ENCODE measurements at regions not wholly inside any gene's neighbourhood (a gene's known extent, or its start where the extent isn't known, plus 50 kb on each side); places are given as distances from the start of the nearest gene placed in this dataset.

- ChIA-PET POLR2A (ENCODE audit: partially characterized antibody) (no interaction called here), CTCF (ENCODE audit: partially characterized antibody) (interaction anchor here (0.8 to 2.3 kb wide), 14 partner anchors 12 to 283 kb away, joined by 3 to 50 read pairs (median 5); partner anchors contain the start of gene MAPK4)
- no peak overlapping the region for H2AFZ ChIP-seq (ENCODE audit: low read length)
- no peak overlapping the region for H2BK15ac ChIP-seq (ENCODE audit: low read length)
- H3K23me2 ChIP-seq (ENCODE audit: low read depth, low read length) = no peaks in the 10 kb centered on the region
- peaks cover 0 to 8% (median 0%) of the 10 kb centered on the region in 4 experiments; a peak in 2 of 7 replicates for H3K4me1 ChIP-seq (replicated peaks in 1 of 4; ENCODE audit: control insufficient read depth in 3 of 4, insufficient read depth in 4 of 4, low read length in 3 of 4)
- H2BK20ac ChIP-seq (ENCODE audit: low read length) = no peak overlapping the region
- H3K9ac ChIP-seq (replicated peaks in 1 of 4; ENCODE audit: extremely low read depth in 1 of 4, low read depth in 3 of 4, low read length in 3 of 4) = no peak overlapping the region
- H3K56ac ChIP-seq (replicated peaks; ENCODE audit: insufficient read length, low read depth, low read length) = no peak overlapping the region
- WGBS, 2 experiments (ENCODE audit: extremely low coverage in 1 of 2, insufficient coverage in 1 of 2, insufficient read length in 1 of 2, insufficient replicate concordance in 2 of 2, low coverage in 1 of 2, low lambda C conversion rate in 2 of 2, missing lambda C conversion rate in 1 of 2) = 75% methylated on average over 1 of the region's 1 CpG; no CpG with 5 or more reads in 1 of the 2 experiments
- no peak overlapping the region for H4K8ac ChIP-seq (ENCODE audit: extremely low read depth, insufficient read depth, low read length)
- H2BK12ac ChIP-seq (ENCODE audit: low read depth, low read length) = no peak overlapping the region
- DNase-seq (ENCODE audit: low read depth in 1 of 2, low spot score in 2 of 2) = no peak
- H3K9me3 ChIP-seq (ENCODE audit: insufficient read depth in 2 of 2, low read depth in 1 of 2, low read length in 1 of 2) = no peaks in the 10 kb centered on the region
- no peak overlapping the region for H2BK120ac ChIP-seq (replicated peaks; ENCODE audit: low read depth, low read length)
- no peak overlapping the region for H3K23ac ChIP-seq (ENCODE audit: insufficient read length)
- no peak overlapping the region for H4K5ac ChIP-seq (ENCODE audit: insufficient read length, low read depth, low read length)
- no peak overlapping the region for H2BK5ac ChIP-seq (ENCODE audit: low read depth, low read length)
- H2AK5ac ChIP-seq (ENCODE audit: low read depth, low read length) = no peak overlapping the region
- TF ChIP-seq KDM1A (IDR thresholded peaks at IDR 0.05; ENCODE audit: borderline replicate concordance, low read length) (no peak), YY1 (IDR thresholded peaks at IDR 0.05; ENCODE audit: low read depth, low read length) (no peak), JUND (IDR thresholded peaks at IDR 0.05; ENCODE audit: low read length) (no peak), TAF7 (optimal IDR thresholded peaks at IDR 0.05; ENCODE audit: borderline replicate concordance, low read depth, low read length) (no peak)
- H3K4ac ChIP-seq (replicated peaks; ENCODE audit: insufficient read length, low read depth, low read length) = no peak overlapping the region
- no peak overlapping the region for H3K14ac ChIP-seq (ENCODE audit: insufficient read length)
- H3K4me2 ChIP-seq (ENCODE audit: insufficient read depth in 1 of 2, low read depth in 2 of 2, low read length in 2 of 2) = no peak overlapping the region
- no peaks in the 10 kb centered on the region for H3K79me1 ChIP-seq (ENCODE audit: low read depth, low read length)
- no peak overlapping the region for H3K27ac ChIP-seq (ENCODE audit: low read depth, low read length)
- H4K91ac ChIP-seq (replicated peaks; ENCODE audit: insufficient read length, low read length) = no peak overlapping the region
- H4K20me1 ChIP-seq (replicated peaks in 1 of 2; ENCODE audit: control insufficient read depth in 1 of 2, insufficient read depth in 2 of 2, low read length in 2 of 2) = no peaks in the 10 kb centered on the region
- no peak overlapping the region for H3K4me3 ChIP-seq (ENCODE audit: extremely low read depth in 1 of 4, insufficient read depth in 2 of 4, low read depth in 3 of 4, low read length in 4 of 4)
- no peak overlapping the region for H3K18ac ChIP-seq (ENCODE audit: extremely low read depth, low read length)
- H3K79me2 ChIP-seq (ENCODE audit: control insufficient read depth in 1 of 2, insufficient read depth in 2 of 2, low read length in 2 of 2) = no peaks in the 10 kb centered on the region
- no peak for FAIRE-seq
- no peaks in the 10 kb centered on the region for H3K27me3 ChIP-seq (replicated peaks in 1 of 4; ENCODE audit: control insufficient read depth in 3 of 4, extremely low read depth in 1 of 4, insufficient read depth in 3 of 4, low read length in 3 of 4)
- H3K36me3 ChIP-seq (ENCODE audit: control insufficient read depth in 2 of 4, insufficient read depth in 4 of 4, low read length in 3 of 4) = no peaks in the 10 kb centered on the region
These were observed 51.7 kb upstream of the MAPK4 start for GRCh38 chr18:50508228-50508627.
